Panc1 (cell line): ENCODE measurements at regions not wholly inside any gene's neighbourhood (a gene's known extent, or its start where the extent isn't known, plus 50 kb on each side); places are given as distances from the start of the nearest gene placed in this dataset.

Experiments used
- CTCF ChIP-seq: fragments of 450-650 bp; IDR thresholded peaks from 2 replicates; pipeline ENCODE4 v1.5.1; 2017; ENCODE audit warnings: mild to moderate bottlenecking
- POLR2AphosphoS5 ChIP-seq: IDR thresholded peaks from 2 replicates; pipeline ENCODE4 v1.6.1; 2012; ENCODE audit warnings: mild to moderate bottlenecking, low read depth, low read length, moderate library complexity
- SIN3A ChIP-seq: IDR thresholded peaks from 2 replicates; pipeline ENCODE4 v1.6.1; 2012; ENCODE audit warnings: low read depth, mild to moderate bottlenecking, low read length, moderate library complexity, borderline replicate concordance; ENCODE audit not compliant: insufficient read depth

- TF ChIP-seq CTCF (no peak), POLR2AphosphoS5 (no peak), SIN3A (no peak)
Measured at GRCh38 chr5:38715696-38716095, 130.1 kb upstream of the OSMR start.
